Loucy (cell line): ENCODE measurements at regions not wholly inside any gene's neighbourhood (a gene's known extent, or its start where the extent isn't known, plus 50 kb on each side); places are given as distances from the start of the nearest gene placed in this dataset.

ENCODE experiments used
- H2AFZ ChIP-seq: fragments of 200-600 bp; sonication (generic); 2 replicates; pipeline ENCODE4 v1.6.0; 2016; ENCODE audit warnings: antibody characterized with exemption, mild to moderate bottlenecking, low read length, moderate library complexity
- H3F3A ChIP-seq: fragments of 200-600 bp; 2 replicates; pipeline ENCODE4 v1.6.0; 2016; ENCODE audit warnings: antibody characterized with exemption, low read depth, mild to moderate bottlenecking
- H3K27me3 ChIP-seq: fragments of 200-600 bp; sonication (generic); 2 replicates; pipeline ENCODE4 v1.6.1; 2014; ENCODE audit warnings: low read length, mild to moderate bottlenecking; ENCODE audit not compliant: insufficient read depth, poor library complexity, severe bottlenecking
- H3K36me3 ChIP-seq: fragments of 200-600 bp; sonication (generic); 2 replicates; pipeline ENCODE4 v1.6.1; 2016; ENCODE audit warnings: low read length; ENCODE audit not compliant: insufficient read depth
- H3K4me1 ChIP-seq: fragments of 200-600 bp; sonication (generic); 2 replicates; pipeline ENCODE4 v1.5.1; 2014; ENCODE audit warnings: low read length, mild to moderate bottlenecking; ENCODE audit not compliant: insufficient read depth, poor library complexity, severe bottlenecking
- H3K4me2 ChIP-seq: fragments of 200-600 bp; sonication (generic); 2 replicates; pipeline ENCODE4 v1.6.0; 2014; ENCODE audit warnings: antibody characterized with exemption, low read length, low read depth, mild to moderate bottlenecking; ENCODE audit not compliant: poor library complexity, severe bottlenecking
- H3K4me3 ChIP-seq: fragments of 200-600 bp; sonication (generic); 2 replicates; pipeline ENCODE4 v1.5.1; 2014; ENCODE audit warnings: low read length, mild to moderate bottlenecking, mixed read lengths; ENCODE audit not compliant: poor library complexity, severe bottlenecking
- H3K79me2 ChIP-seq: fragments of 200-600 bp; sonication (generic); 2 replicates; pipeline ENCODE4 v1.6.1; 2014; ENCODE audit warnings: low read length; ENCODE audit not compliant: insufficient read depth
- H3K9ac ChIP-seq: fragments of 200-600 bp; sonication (generic); 2 replicates; pipeline ENCODE4 v1.6.0; 2014; ENCODE audit warnings: mild to moderate bottlenecking, low read depth, low read length, moderate library complexity; ENCODE audit not compliant: poor library complexity, severe bottlenecking
- H3K9me2 ChIP-seq: fragments of 200-600 bp; sonication (generic); replicated peaks from 2 replicates; pipeline ENCODE4 v1.6.1; 2016; ENCODE audit warnings: low read depth, low read length, mixed read lengths
- H3K9me3 ChIP-seq: fragments of 200-600 bp; sonication (generic); 2 replicates; pipeline ENCODE4 v1.6.1; 2014; ENCODE audit warnings: mild to moderate bottlenecking, antibody characterized with exemption, low read length, low read depth; ENCODE audit not compliant: insufficient read depth
- H4K20me1 ChIP-seq: fragments of 200-600 bp; sonication (generic); 2 replicates; pipeline ENCODE4 v1.6.0; 2014; ENCODE audit warnings: antibody characterized with exemption, low read length, mild to moderate bottlenecking; ENCODE audit not compliant: insufficient read depth, poor library complexity, severe bottlenecking
- CTCF ChIP-seq: fragments of 200-600 bp; sonication (generic); conservative IDR thresholded peaks from 2 replicates; pipeline ENCODE4 v1.5.1; 2014; ENCODE audit warnings: mild to moderate bottlenecking, antibody characterized with exemption, low read length
- EZH2phosphoT487 ChIP-seq: fragments of 200-600 bp; IDR thresholded peaks from 2 replicates; pipeline ENCODE4 v1.6.1; 2018; ENCODE audit warnings: antibody characterized with exemption, mild to moderate bottlenecking, moderate library complexity, borderline replicate concordance

GRCh38 chr7:94241402-94241925 lies 153.2 kb upstream of the COL1A2 start:
- no peaks in the 10 kb centered on the region for H3F3A ChIP-seq
- TF ChIP-seq CTCF = no peak
- TF ChIP-seq EZH2phosphoT487 = no peak
- no peak overlapping the region for H3K4me2 ChIP-seq
- H3K79me2 ChIP-seq = no peaks in the 10 kb centered on the region
- no peaks in the 10 kb centered on the region for H3K4me1 ChIP-seq
- no peak overlapping the region for H2AFZ ChIP-seq
- H3K9me3 ChIP-seq = no peaks in the 10 kb centered on the region
- no peaks in the 10 kb centered on the region for H3K27me3 ChIP-seq
- H3K9me2 ChIP-seq = no peaks in the 10 kb centered on the region
- H3K36me3 ChIP-seq = no peaks in the 10 kb centered on the region
- H3K9ac ChIP-seq = no peak overlapping the region
- no peaks in the 10 kb centered on the region for H4K20me1 ChIP-seq
- H3K4me3 ChIP-seq = no peak overlapping the region

GRCh38 chr7:94243066-94243711 lies 151.5 kb upstream of the COL1A2 start:
- H2AFZ ChIP-seq = no peak overlapping the region

GRCh38 chr7:94244760-94245159 lies 149.9 kb upstream of the COL1A2 start:
- Histone ChIP-seq H2AFZ (no peak overlapping the region), H3K9ac (no peak overlapping the region), H3K9me2 (no peaks in the 10 kb centered on the region), H3K36me3 (no peaks in the 10 kb centered on the region), H3K4me2 (no peak overlapping the region), H4K20me1 (no peaks in the 10 kb centered on the region), H3F3A (no peaks in the 10 kb centered on the region), H3K79me2 (no peaks in the 10 kb centered on the region), H3K27me3 (no peaks in the 10 kb centered on the region), H3K4me3 (no peak overlapping the region), H3K9me3 (no peaks in the 10 kb centered on the region), H3K4me1 (no peaks in the 10 kb centered on the region)
- TF ChIP-seq EZH2phosphoT487 (no peak), CTCF (no peak)

More at GRCh38 chr7:94243066-94243711, 151.5 kb upstream of the COL1A2 start:
- no peak overlapping the region for H3K4me2 ChIP-seq
- no peaks in the 10 kb centered on the region for H3K79me2 ChIP-seq
- TF ChIP-seq EZH2phosphoT487 = no peak
- no peak for TF ChIP-seq CTCF
- H3K9me2 ChIP-seq = no peaks in the 10 kb centered on the region
- H3K27me3 ChIP-seq = no peaks in the 10 kb centered on the region
- H3K4me1 ChIP-seq = no peaks in the 10 kb centered on the region
- H3K36me3 ChIP-seq = no peaks in the 10 kb centered on the region
- no peaks in the 10 kb centered on the region for H3K9me3 ChIP-seq
- no peaks in the 10 kb centered on the region for H3F3A ChIP-seq
- no peak overlapping the region for H3K4me3 ChIP-seq
- no peaks in the 10 kb centered on the region for H4K20me1 ChIP-seq
- no peak overlapping the region for H3K9ac ChIP-seq
